Femur (tissue), 1 donor: ENCODE measurements at regions not wholly inside any gene's neighbourhood (a gene's known extent, or its start where the extent isn't known, plus 50 kb on each side); places are given as distances from the start of the nearest gene placed in this dataset.

Experiments used
- DNase-seq: peaks from one replicate; pipeline ENCODE4 v3.0.0-alpha.2; 2017

- peak; percentile 34 for DNase-seq
These were observed 50.4 kb upstream of the ATP2C1 start for GRCh38 chr3:130843441-130843840.
